H1 (cell line): ENCODE measurements at regions not wholly inside any gene's neighbourhood (a gene's known extent, or its start where the extent isn't known, plus 50 kb on each side); places are given as distances from the start of the nearest gene placed in this dataset.
"Not testable (repeated sequence)": the region's sequence is repeated elsewhere in the genome, so short reads cannot be mapped to it uniquely, and the experiment has no call there.

ENCODE experiments used
- CTCF ChIA-PET: fragments of 300-600 bp; sonication (Branson Sonifier 250); formaldehyde crosslinking; loops from one replicate; lab custom pipeline; 2021; ENCODE audit not compliant: partially characterized antibody; lab: Charles Lee
- POLR2A ChIA-PET: fragments of 300-600 bp; sonication (Branson Sonifier 250); formaldehyde crosslinking; loops from one replicate; lab custom pipeline; 2021; ENCODE audit warnings: inconsistent platforms; ENCODE audit not compliant: partially characterized antibody; lab: Charles Lee
- DNase-seq, 2 experiments: peaks; one replicate each; pipeline versions ENCODE4 v3.0.0 to v3.0.0-alpha.2; 2010 to 2022; ENCODE audit warnings: low spot score in 2 of 2, low read depth in 1 of 2, mixed read lengths in 1 of 2
- FAIRE-seq: peaks from 2 replicates; lab custom pipeline; 2011; peaks lifted over from hg19 to GRCh38; lab: Jason Lieb, UNC
- H2AFZ ChIP-seq: 2 replicates; pipeline ENCODE4 v1.8.1; 2012; ENCODE audit warnings: low read length, inconsistent platforms
- H2AK5ac ChIP-seq: 2 replicates; pipeline ENCODE4 v1.6.1; 2013; ENCODE audit warnings: low read depth, low read length
- H2BK120ac ChIP-seq: replicated peaks from 2 replicates; pipeline ENCODE3; 2013; ENCODE audit warnings: low read depth, low read length, inconsistent platforms
- H2BK12ac ChIP-seq: 2 replicates; pipeline ENCODE4 v1.6.1; 2013; ENCODE audit warnings: low read depth, low read length
- H2BK15ac ChIP-seq: 2 replicates; pipeline ENCODE4 v1.6.1; 2013; ENCODE audit warnings: low read length
- H2BK20ac ChIP-seq: 2 replicates; pipeline ENCODE4 v1.6.1; 2013; ENCODE audit warnings: low read length
- H2BK5ac ChIP-seq: 2 replicates; pipeline ENCODE4 v1.6.1; 2013; ENCODE audit warnings: low read depth, low read length
- H3K14ac ChIP-seq: 2 replicates; pipeline ENCODE4 v1.6.1; 2013; ENCODE audit warnings: inconsistent platforms; ENCODE audit not compliant: insufficient read length
- H3K18ac ChIP-seq: 2 replicates; pipeline ENCODE4 v1.6.1; 2013; ENCODE audit warnings: low read length; ENCODE audit errors: extremely low read depth
- H3K23ac ChIP-seq: 2 replicates; pipeline ENCODE4 v1.6.1; 2013; ENCODE audit warnings: inconsistent platforms; ENCODE audit not compliant: insufficient read length
- H3K23me2 ChIP-seq: 2 replicates; pipeline ENCODE4 v1.6.1; 2013; ENCODE audit warnings: low read depth, low read length
- H3K27ac ChIP-seq: 2 replicates; pipeline ENCODE4 v1.6.1; 2011; ENCODE audit warnings: low read depth, low read length, inconsistent platforms
- H3K27me3 ChIP-seq, 4 experiments: replicated peaks in 1 of 4; 1 replicate in 1 of 4; 2 replicates in 3 of 4; pipeline versions ENCODE4 v1.6.1 to v1.8.1; 2011 to 2013; ENCODE audit warnings: low read length in 3 of 4, mild to moderate bottlenecking in 3 of 4, inconsistent platforms in 2 of 4, mixed read lengths in 2 of 4, moderate library complexity in 1 of 4; ENCODE audit not compliant: control insufficient read depth in 3 of 4, insufficient read depth in 3 of 4; ENCODE audit errors: extremely low read depth in 1 of 4
- H3K36me3 ChIP-seq, 4 experiments: 2 replicates each; pipeline versions ENCODE4 v1.6.1 to v1.8.1; 2011 to 2013; ENCODE audit warnings: mild to moderate bottlenecking in 4 of 4, low read length in 3 of 4, moderate library complexity in 2 of 4, control low read depth in 1 of 4, inconsistent platforms in 1 of 4; ENCODE audit not compliant: insufficient read depth in 4 of 4, control insufficient read depth in 2 of 4
- H3K4ac ChIP-seq: replicated peaks from 2 replicates; pipeline ENCODE3; 2013; ENCODE audit warnings: low read length, low read depth, mixed read lengths, inconsistent platforms; ENCODE audit not compliant: insufficient read length
- H3K4me1 ChIP-seq, 4 experiments: replicated peaks in 1 of 4; 1 replicate in 1 of 4; 2 replicates in 3 of 4; pipeline versions ENCODE4 v1.6.1 to v1.8.1; 2011 to 2013; ENCODE audit warnings: low read length in 3 of 4, inconsistent platforms in 2 of 4, mixed read lengths in 1 of 4; ENCODE audit not compliant: insufficient read depth in 4 of 4, control insufficient read depth in 3 of 4
- H3K4me2 ChIP-seq, 2 experiments: 2 replicates each; pipeline versions ENCODE4 v1.6.1 to v1.8.1; 2011 to 2013; ENCODE audit warnings: low read depth in 2 of 2, low read length in 2 of 2, control low read depth in 1 of 2, inconsistent platforms in 1 of 2, mild to moderate bottlenecking in 1 of 2; ENCODE audit not compliant: insufficient read depth in 1 of 2
- H3K4me3 ChIP-seq, 4 experiments: fragments of 200-600, 300-600 bp in 1 of 4; sonication (generic), shearing (Covaris generic), sonication (Bioruptor Twin) in 1 of 4; 2 replicates each; pipeline versions ENCODE4 v1.5.1 to v1.8.1; 2011 to 2016; ENCODE audit warnings: low read length in 4 of 4, low read depth in 3 of 4, control low read depth in 2 of 4, inconsistent platforms in 2 of 4, mild to moderate bottlenecking in 2 of 4, mixed read lengths in 1 of 4, moderate library complexity in 1 of 4; ENCODE audit not compliant: insufficient read depth in 2 of 4; ENCODE audit errors: extremely low read depth in 1 of 4
- H3K56ac ChIP-seq: replicated peaks from 2 replicates; pipeline ENCODE3; 2013; ENCODE audit warnings: low read depth, mild to moderate bottlenecking, mixed read lengths, low read length, inconsistent platforms; ENCODE audit not compliant: insufficient read length
- H3K79me1 ChIP-seq: 2 replicates; pipeline ENCODE4 v1.6.1; 2013; ENCODE audit warnings: low read depth, low read length, control low read depth
- H3K79me2 ChIP-seq, 2 experiments: 2 replicates each; pipeline versions ENCODE4 v1.6.1 to v1.8.1; 2012 to 2013; ENCODE audit warnings: low read length in 2 of 2, mild to moderate bottlenecking in 2 of 2, inconsistent platforms in 1 of 2; ENCODE audit not compliant: insufficient read depth in 2 of 2, control insufficient read depth in 1 of 2
- H3K9ac ChIP-seq, 4 experiments: replicated peaks in 1 of 4; 1 replicate in 1 of 4; 2 replicates in 3 of 4; pipeline versions ENCODE4 v1.6.1 to v1.8.1; 2011 to 2013; ENCODE audit warnings: low read depth in 3 of 4, low read length in 3 of 4, control low read depth in 2 of 4, mild to moderate bottlenecking in 2 of 4, moderate library complexity in 2 of 4, inconsistent platforms in 1 of 4; ENCODE audit errors: extremely low read depth in 1 of 4
- H3K9me3 ChIP-seq, 2 experiments: 2 replicates each; pipeline versions ENCODE4 v1.6.1 to v1.8.1; 2012 to 2013; ENCODE audit warnings: mild to moderate bottlenecking in 2 of 2, moderate library complexity in 2 of 2, control low read depth in 1 of 2, inconsistent platforms in 1 of 2, low read depth in 1 of 2, low read length in 1 of 2, mixed read lengths in 1 of 2; ENCODE audit not compliant: insufficient read depth in 2 of 2
- H4K20me1 ChIP-seq, 2 experiments: replicated peaks in 1 of 2; 2 replicates each; pipeline versions ENCODE3 to v1.8.1; 2011 to 2013; ENCODE audit warnings: inconsistent platforms in 2 of 2, low read length in 2 of 2, mild to moderate bottlenecking in 1 of 2; ENCODE audit not compliant: insufficient read depth in 2 of 2, control insufficient read depth in 1 of 2
- H4K5ac ChIP-seq: 2 replicates; pipeline ENCODE4 v1.6.1; 2013; ENCODE audit warnings: low read length, low read depth, mixed read lengths, inconsistent platforms; ENCODE audit not compliant: insufficient read length
- H4K8ac ChIP-seq: 2 replicates; pipeline ENCODE4 v1.8.0; 2013; ENCODE audit warnings: mild to moderate bottlenecking, moderate library complexity, low read length, inconsistent platforms; ENCODE audit not compliant: insufficient read depth; ENCODE audit errors: extremely low read depth
- H4K91ac ChIP-seq: replicated peaks from 2 replicates; pipeline ENCODE3; 2013; ENCODE audit warnings: low read length, mixed read lengths, inconsistent platforms; ENCODE audit not compliant: insufficient read length
- WGBS, 2 experiments: shearing (Covaris generic) in 1 of 2; methylation state at CpG; one replicate each; pipeline versions ENCODE4 v1.1.6 to v1.1.7; 2013 to 2015; ENCODE audit warnings: low lambda C conversion rate in 2 of 2, mixed read lengths in 2 of 2, inconsistent platforms in 1 of 2, low coverage in 1 of 2, missing lambda C conversion rate in 1 of 2; ENCODE audit not compliant: insufficient replicate concordance in 2 of 2, insufficient coverage in 1 of 2, insufficient read length in 1 of 2; ENCODE audit errors: extremely low coverage in 1 of 2, missing lambda C conversion rate in 1 of 2; 5-methylcytosine and 5-hydroxymethylcytosine counted together

DNA sequence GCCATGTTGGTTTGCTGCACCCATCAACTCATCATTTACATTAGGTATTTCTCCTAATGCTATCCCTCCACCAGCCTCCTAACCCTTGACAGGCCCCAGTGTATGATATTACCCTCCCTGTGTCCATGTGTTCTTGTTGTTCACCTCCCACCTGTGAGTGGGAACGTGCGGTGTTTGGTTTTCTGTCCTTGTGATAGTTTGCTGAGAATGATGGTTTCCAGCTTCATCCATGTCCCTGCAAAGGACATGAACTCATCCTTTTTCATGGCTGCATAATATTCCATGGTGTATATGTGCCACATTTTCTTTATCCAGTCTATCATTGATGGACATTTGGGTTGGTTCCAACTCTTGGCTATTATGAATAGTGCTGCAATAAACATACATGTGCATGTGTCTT lies 184.0 kb downstream of the EDEM1 start:
- H3K18ac ChIP-seq, H3K56ac ChIP-seq, H3K4me3 ChIP-seq, H3K14ac ChIP-seq, DNase-seq, H2BK15ac ChIP-seq, H3K27ac ChIP-seq, H3K79me1 ChIP-seq, H3K23me2 ChIP-seq, H3K27me3 ChIP-seq, H3K4me1 ChIP-seq, H3K9me3 ChIP-seq, H3K9ac ChIP-seq, H3K4me2 ChIP-seq, H2AK5ac ChIP-seq, H4K8ac ChIP-seq, H4K91ac ChIP-seq, H2BK20ac ChIP-seq, H2AFZ ChIP-seq, H4K5ac ChIP-seq, H3K23ac ChIP-seq, H3K4ac ChIP-seq, H4K20me1 ChIP-seq, H2BK12ac ChIP-seq, H2BK5ac ChIP-seq, H3K79me2 ChIP-seq, POLR2A ChIA-PET, FAIRE-seq, H2BK120ac ChIP-seq, H3K36me3 ChIP-seq: not testable (repeated sequence)
- whole genome bisulfite sequencing, 2 experiments = 92% methylated on average over 2 of the region's 2 CpGs; no CpG with 5 or more reads in 1 of the 2 experiments
- CTCF ChIA-PET = interaction anchor here (0.7 kb wide), 1 partner anchor 100 kb away, joined by 3 read pairs; no protein-coding TSS in a partner anchor
